H1 (cell line): ENCODE measurements at regions not wholly inside any gene's neighbourhood (a gene's known extent, or its start where the extent isn't known, plus 50 kb on each side); places are given as distances from the start of the nearest gene placed in this dataset.

Source experiments
- CTCF ChIA-PET: fragments of 300-600 bp; sonication (Branson Sonifier 250); formaldehyde crosslinking; loops from one replicate; lab custom pipeline; 2021; ENCODE audit not compliant: partially characterized antibody; lab: Charles Lee
- POLR2A ChIA-PET: fragments of 300-600 bp; sonication (Branson Sonifier 250); formaldehyde crosslinking; loops from one replicate; lab custom pipeline; 2021; ENCODE audit warnings: inconsistent platforms; ENCODE audit not compliant: partially characterized antibody; lab: Charles Lee
- DNase-seq, 2 experiments: peaks; one replicate each; pipeline versions ENCODE4 v3.0.0 to v3.0.0-alpha.2; 2010 to 2022; ENCODE audit warnings: low spot score in 2 of 2, low read depth in 1 of 2, mixed read lengths in 1 of 2
- FAIRE-seq: peaks from 2 replicates; lab custom pipeline; 2011; peaks lifted over from hg19 to GRCh38; lab: Jason Lieb, UNC
- H2AFZ ChIP-seq: 2 replicates; pipeline ENCODE4 v1.8.1; 2012; ENCODE audit warnings: low read length, inconsistent platforms
- H2AK5ac ChIP-seq: 2 replicates; pipeline ENCODE4 v1.6.1; 2013; ENCODE audit warnings: low read depth, low read length
- H2BK120ac ChIP-seq: replicated peaks from 2 replicates; pipeline ENCODE3; 2013; ENCODE audit warnings: low read depth, low read length, inconsistent platforms
- H2BK12ac ChIP-seq: 2 replicates; pipeline ENCODE4 v1.6.1; 2013; ENCODE audit warnings: low read depth, low read length
- H2BK15ac ChIP-seq: 2 replicates; pipeline ENCODE4 v1.6.1; 2013; ENCODE audit warnings: low read length
- H2BK20ac ChIP-seq: 2 replicates; pipeline ENCODE4 v1.6.1; 2013; ENCODE audit warnings: low read length
- H2BK5ac ChIP-seq: 2 replicates; pipeline ENCODE4 v1.6.1; 2013; ENCODE audit warnings: low read depth, low read length
- H3K14ac ChIP-seq: 2 replicates; pipeline ENCODE4 v1.6.1; 2013; ENCODE audit warnings: inconsistent platforms; ENCODE audit not compliant: insufficient read length
- H3K18ac ChIP-seq: 2 replicates; pipeline ENCODE4 v1.6.1; 2013; ENCODE audit warnings: low read length; ENCODE audit errors: extremely low read depth
- H3K23ac ChIP-seq: 2 replicates; pipeline ENCODE4 v1.6.1; 2013; ENCODE audit warnings: inconsistent platforms; ENCODE audit not compliant: insufficient read length
- H3K23me2 ChIP-seq: 2 replicates; pipeline ENCODE4 v1.6.1; 2013; ENCODE audit warnings: low read depth, low read length
- H3K27ac ChIP-seq: 2 replicates; pipeline ENCODE4 v1.6.1; 2011; ENCODE audit warnings: low read depth, low read length, inconsistent platforms
- H3K27me3 ChIP-seq, 4 experiments: replicated peaks in 1 of 4; 1 replicate in 1 of 4; 2 replicates in 3 of 4; pipeline versions ENCODE4 v1.6.1 to v1.8.1; 2011 to 2013; ENCODE audit warnings: low read length in 3 of 4, mild to moderate bottlenecking in 3 of 4, inconsistent platforms in 2 of 4, mixed read lengths in 2 of 4, moderate library complexity in 1 of 4; ENCODE audit not compliant: control insufficient read depth in 3 of 4, insufficient read depth in 3 of 4; ENCODE audit errors: extremely low read depth in 1 of 4
- H3K36me3 ChIP-seq, 4 experiments: 2 replicates each; pipeline versions ENCODE4 v1.6.1 to v1.8.1; 2011 to 2013; ENCODE audit warnings: mild to moderate bottlenecking in 4 of 4, low read length in 3 of 4, moderate library complexity in 2 of 4, control low read depth in 1 of 4, inconsistent platforms in 1 of 4; ENCODE audit not compliant: insufficient read depth in 4 of 4, control insufficient read depth in 2 of 4
- H3K4ac ChIP-seq: replicated peaks from 2 replicates; pipeline ENCODE3; 2013; ENCODE audit warnings: low read length, low read depth, mixed read lengths, inconsistent platforms; ENCODE audit not compliant: insufficient read length
- H3K4me1 ChIP-seq, 4 experiments: replicated peaks in 1 of 4; 1 replicate in 1 of 4; 2 replicates in 3 of 4; pipeline versions ENCODE4 v1.6.1 to v1.8.1; 2011 to 2013; ENCODE audit warnings: low read length in 3 of 4, inconsistent platforms in 2 of 4, mixed read lengths in 1 of 4; ENCODE audit not compliant: insufficient read depth in 4 of 4, control insufficient read depth in 3 of 4
- H3K4me2 ChIP-seq, 2 experiments: 2 replicates each; pipeline versions ENCODE4 v1.6.1 to v1.8.1; 2011 to 2013; ENCODE audit warnings: low read depth in 2 of 2, low read length in 2 of 2, control low read depth in 1 of 2, inconsistent platforms in 1 of 2, mild to moderate bottlenecking in 1 of 2; ENCODE audit not compliant: insufficient read depth in 1 of 2
- H3K4me3 ChIP-seq, 4 experiments: fragments of 200-600, 300-600 bp in 1 of 4; sonication (generic), shearing (Covaris generic), sonication (Bioruptor Twin) in 1 of 4; 2 replicates each; pipeline versions ENCODE4 v1.5.1 to v1.8.1; 2011 to 2016; ENCODE audit warnings: low read length in 4 of 4, low read depth in 3 of 4, control low read depth in 2 of 4, inconsistent platforms in 2 of 4, mild to moderate bottlenecking in 2 of 4, mixed read lengths in 1 of 4, moderate library complexity in 1 of 4; ENCODE audit not compliant: insufficient read depth in 2 of 4; ENCODE audit errors: extremely low read depth in 1 of 4
- H3K56ac ChIP-seq: replicated peaks from 2 replicates; pipeline ENCODE3; 2013; ENCODE audit warnings: low read depth, mild to moderate bottlenecking, mixed read lengths, low read length, inconsistent platforms; ENCODE audit not compliant: insufficient read length
- H3K79me1 ChIP-seq: 2 replicates; pipeline ENCODE4 v1.6.1; 2013; ENCODE audit warnings: low read depth, low read length, control low read depth
- H3K79me2 ChIP-seq, 2 experiments: 2 replicates each; pipeline versions ENCODE4 v1.6.1 to v1.8.1; 2012 to 2013; ENCODE audit warnings: low read length in 2 of 2, mild to moderate bottlenecking in 2 of 2, inconsistent platforms in 1 of 2; ENCODE audit not compliant: insufficient read depth in 2 of 2, control insufficient read depth in 1 of 2
- H3K9ac ChIP-seq, 4 experiments: replicated peaks in 1 of 4; 1 replicate in 1 of 4; 2 replicates in 3 of 4; pipeline versions ENCODE4 v1.6.1 to v1.8.1; 2011 to 2013; ENCODE audit warnings: low read depth in 3 of 4, low read length in 3 of 4, control low read depth in 2 of 4, mild to moderate bottlenecking in 2 of 4, moderate library complexity in 2 of 4, inconsistent platforms in 1 of 4; ENCODE audit errors: extremely low read depth in 1 of 4
- H3K9me3 ChIP-seq, 2 experiments: 2 replicates each; pipeline versions ENCODE4 v1.6.1 to v1.8.1; 2012 to 2013; ENCODE audit warnings: mild to moderate bottlenecking in 2 of 2, moderate library complexity in 2 of 2, control low read depth in 1 of 2, inconsistent platforms in 1 of 2, low read depth in 1 of 2, low read length in 1 of 2, mixed read lengths in 1 of 2; ENCODE audit not compliant: insufficient read depth in 2 of 2
- H4K20me1 ChIP-seq, 2 experiments: replicated peaks in 1 of 2; 2 replicates each; pipeline versions ENCODE3 to v1.8.1; 2011 to 2013; ENCODE audit warnings: inconsistent platforms in 2 of 2, low read length in 2 of 2, mild to moderate bottlenecking in 1 of 2; ENCODE audit not compliant: insufficient read depth in 2 of 2, control insufficient read depth in 1 of 2
- H4K5ac ChIP-seq: 2 replicates; pipeline ENCODE4 v1.6.1; 2013; ENCODE audit warnings: low read length, low read depth, mixed read lengths, inconsistent platforms; ENCODE audit not compliant: insufficient read length
- H4K8ac ChIP-seq: 2 replicates; pipeline ENCODE4 v1.8.0; 2013; ENCODE audit warnings: mild to moderate bottlenecking, moderate library complexity, low read length, inconsistent platforms; ENCODE audit not compliant: insufficient read depth; ENCODE audit errors: extremely low read depth
- H4K91ac ChIP-seq: replicated peaks from 2 replicates; pipeline ENCODE3; 2013; ENCODE audit warnings: low read length, mixed read lengths, inconsistent platforms; ENCODE audit not compliant: insufficient read length
- CHD7 ChIP-seq: fragments of 300-600 bp; sonication (generic); IDR thresholded peaks from 2 replicates; pipeline ENCODE4 v1.7.1; 2012; ENCODE audit warnings: low read length, moderate library complexity, mild to moderate bottlenecking, inconsistent platforms; ENCODE audit not compliant: insufficient replicate concordance
- whole genome bisulfite sequencing, 2 experiments: shearing (Covaris generic) in 1 of 2; methylation state at CpG; one replicate each; pipeline versions ENCODE4 v1.1.6 to v1.1.7; 2013 to 2015; ENCODE audit warnings: low lambda C conversion rate in 2 of 2, mixed read lengths in 2 of 2, inconsistent platforms in 1 of 2, low coverage in 1 of 2, missing lambda C conversion rate in 1 of 2; ENCODE audit not compliant: insufficient replicate concordance in 2 of 2, insufficient coverage in 1 of 2, insufficient read length in 1 of 2; ENCODE audit errors: extremely low coverage in 1 of 2, missing lambda C conversion rate in 1 of 2; 5-methylcytosine and 5-hydroxymethylcytosine counted together

GRCh38 chr1:90317628-90318027 is 322.7 kb downstream of the ZNF326 start:
- Histone ChIP-seq H4K8ac (no peak overlapping the region), H3K18ac (no peak overlapping the region)
- FAIRE-seq = no peak
- no peak for TF ChIP-seq CHD7

More at GRCh38 chr1:90317628-90318027, 322.7 kb downstream of the ZNF326 start:
- ChIA-PET CTCF (no interaction called here), POLR2A (no interaction called here)
- Histone ChIP-seq H2BK20ac (no peak overlapping the region), H3K27ac (no peak overlapping the region), H2AK5ac (no peak overlapping the region), H4K5ac (no peak overlapping the region), H2BK120ac (no peak overlapping the region), H2BK15ac (no peak overlapping the region), H3K27me3 (no peaks in the 10 kb centered on the region), H3K79me1 (no peaks in the 10 kb centered on the region), H3K79me2 (no peaks in the 10 kb centered on the region), H3K23me2 (no peaks in the 10 kb centered on the region), H3K23ac (no peak overlapping the region), H3K4me1 (no peaks in the 10 kb centered on the region), H3K14ac (no peak overlapping the region), H3K9me3 (no peaks in the 10 kb centered on the region), H3K9ac (no peak overlapping the region), H4K20me1 (no peaks in the 10 kb centered on the region), H3K56ac (no peak overlapping the region), H2AFZ (no peak overlapping the region), H3K4me3 (no peak overlapping the region), H3K36me3 (no peaks in the 10 kb centered on the region), H2BK5ac (no peak overlapping the region), H3K4me2 (no peak overlapping the region), H4K91ac (no peak overlapping the region), H3K4ac (no peak overlapping the region), H2BK12ac (no peak overlapping the region)
- WGBS, 2 experiments = 94% methylated on average over 4 of the region's 4 CpGs; no CpG with 5 or more reads in 1 of the 2 experiments
- no peak for DNase-seq
